B cell (primary cell): ENCODE measurements at regions not wholly inside any gene's neighbourhood (a gene's known extent, or its start where the extent isn't known, plus 50 kb on each side); places are given as distances from the start of the nearest gene placed in this dataset.

ENCODE experiments used
- EZH2 ChIP-seq: IDR thresholded peaks from 2 replicates; pipeline ENCODE4 v1.6.1; 2012; ENCODE audit warnings: borderline replicate concordance, low read depth, mild to moderate bottlenecking, moderate library complexity, low read length; ENCODE audit not compliant: insufficient read depth, poor library complexity, severe bottlenecking
- TF ChIP-seq, protein P1 (sequence below): fragments of 200-600 bp; IDR thresholded peaks from one replicate; pipeline ENCODE4 v1.8.0; 2022; ENCODE audit warnings: antibody characterized with exemption, mild to moderate bottlenecking

- TF ChIP-seq, protein P1, sequence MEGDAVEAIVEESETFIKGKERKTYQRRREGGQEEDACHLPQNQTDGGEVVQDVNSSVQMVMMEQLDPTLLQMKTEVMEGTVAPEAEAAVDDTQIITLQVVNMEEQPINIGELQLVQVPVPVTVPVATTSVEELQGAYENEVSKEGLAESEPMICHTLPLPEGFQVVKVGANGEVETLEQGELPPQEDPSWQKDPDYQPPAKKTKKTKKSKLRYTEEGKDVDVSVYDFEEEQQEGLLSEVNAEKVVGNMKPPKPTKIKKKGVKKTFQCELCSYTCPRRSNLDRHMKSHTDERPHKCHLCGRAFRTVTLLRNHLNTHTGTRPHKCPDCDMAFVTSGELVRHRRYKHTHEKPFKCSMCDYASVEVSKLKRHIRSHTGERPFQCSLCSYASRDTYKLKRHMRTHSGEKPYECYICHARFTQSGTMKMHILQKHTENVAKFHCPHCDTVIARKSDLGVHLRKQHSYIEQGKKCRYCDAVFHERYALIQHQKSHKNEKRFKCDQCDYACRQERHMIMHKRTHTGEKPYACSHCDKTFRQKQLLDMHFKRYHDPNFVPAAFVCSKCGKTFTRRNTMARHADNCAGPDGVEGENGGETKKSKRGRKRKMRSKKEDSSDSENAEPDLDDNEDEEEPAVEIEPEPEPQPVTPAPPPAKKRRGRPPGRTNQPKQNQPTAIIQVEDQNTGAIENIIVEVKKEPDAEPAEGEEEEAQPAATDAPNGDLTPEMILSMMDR: no peak
- TF ChIP-seq EZH2: no peak
Measured at GRCh38 chr20:20920433-20920832, 185.7 kb downstream of the LINC00237 start.
